NOMO-1 treated with dmso at 0.1 percent for 144 hours (cell line): ENCODE measurements at regions not wholly inside any gene's neighbourhood (a gene's known extent, or its start where the extent isn't known, plus 50 kb on each side); places are given as distances from the start of the nearest gene placed in this dataset.
"Not testable (repeated sequence)": the region's sequence is repeated elsewhere in the genome, so short reads cannot be mapped to it uniquely, and the experiment has no call there.

Experiments
- DNase-seq: peaks from one replicate; lab custom pipeline; 2025; ENCODE audit not compliant: unreplicated experiment; lab: John Stamatoyannopoulos, UW

GRCh38 chr6:15742013-15742412 is 79.2 kb upstream of the DTNBP1 start:
- DNase-seq = not testable (repeated sequence)

- DNase-seq = no peak
Observed at GRCh38 chr6:15741405-15741804, 78.6 kb upstream of the DTNBP1 start.

DNA sequence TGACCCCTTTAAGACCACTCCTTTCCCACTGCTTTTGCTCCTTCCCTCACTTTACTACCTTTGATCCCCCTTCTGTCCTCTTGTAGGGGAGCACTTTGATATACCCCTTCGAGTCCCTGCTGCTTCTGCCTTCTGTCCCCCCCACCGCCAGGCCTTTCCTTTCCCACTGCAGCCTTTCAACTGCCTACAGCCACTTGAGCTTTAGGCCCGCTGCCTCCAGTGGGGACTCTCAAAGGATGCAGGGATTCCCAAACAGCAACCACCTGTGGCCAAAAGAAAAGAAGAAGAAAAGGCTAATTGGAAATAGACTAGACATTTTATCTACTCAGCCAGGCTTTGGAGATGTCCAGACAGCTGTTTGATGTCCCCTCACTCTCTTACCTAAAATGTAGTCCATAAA is 77.0 kb upstream of the DTNBP1 start:
- DNase-seq = no peak

GRCh38 chr6:15739353-15739752 is 76.5 kb upstream of the DTNBP1 start:
- no peak for DNase-seq

- not testable (repeated sequence) for DNase-seq
Observed at GRCh38 chr6:15738195-15738594, 75.4 kb upstream of the DTNBP1 start.

- DNase-seq = no peak
Observed at GRCh38 chr6:15736297-15736696, 73.5 kb upstream of the DTNBP1 start.

- no peak for DNase-seq
Observed at GRCh38 chr6:15735567-15736265, 72.9 kb upstream of the DTNBP1 start.

GRCh38 chr6:15734118-15734897 is 71.5 kb upstream of the DTNBP1 start:
- no peak for DNase-seq

DNA sequence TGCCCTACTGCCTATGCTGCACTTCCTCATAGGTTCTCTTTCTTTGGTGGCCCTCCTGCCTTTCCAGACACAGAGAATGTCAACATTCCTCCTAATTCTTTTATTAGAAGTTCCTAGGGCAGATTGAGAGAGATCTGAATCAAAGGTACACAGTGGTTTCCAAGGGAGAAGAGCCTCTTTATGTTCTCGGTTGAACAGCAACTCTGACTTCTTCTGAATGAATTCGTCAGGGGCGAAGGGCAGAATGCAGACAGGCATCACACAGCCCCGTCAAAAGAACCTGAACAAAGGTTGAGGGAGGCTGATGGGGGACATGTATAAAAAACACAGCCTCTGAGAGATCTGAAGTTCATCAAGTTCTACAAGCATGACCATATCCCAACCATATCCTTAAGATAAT is 68.1 kb upstream of the DTNBP1 start:
- no peak for DNase-seq

DNA sequence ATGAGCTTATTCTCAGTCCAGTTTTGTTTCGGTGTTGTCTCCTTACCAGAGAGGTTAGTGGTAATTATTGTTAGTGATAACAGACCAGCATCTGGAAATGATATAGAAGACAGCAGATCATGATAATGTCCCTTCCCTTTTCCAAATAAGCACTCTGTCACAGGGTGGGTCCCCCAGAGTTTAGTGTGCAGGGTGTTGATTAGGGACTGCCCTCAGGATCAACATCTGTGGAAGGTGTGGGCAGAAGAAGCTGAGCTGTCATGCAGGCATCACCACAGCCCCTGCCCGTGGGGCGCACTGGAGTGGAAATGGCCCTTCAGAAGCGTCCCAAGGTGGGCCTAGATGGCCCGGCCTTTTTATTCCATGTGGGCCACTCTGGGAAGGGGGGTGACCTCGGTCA is 67.6 kb upstream of the DTNBP1 start:
- no peak for DNase-seq

- no peak for DNase-seq
Observed at GRCh38 chr6:15722731-15723130, 59.9 kb upstream of the DTNBP1 start.

DNA sequence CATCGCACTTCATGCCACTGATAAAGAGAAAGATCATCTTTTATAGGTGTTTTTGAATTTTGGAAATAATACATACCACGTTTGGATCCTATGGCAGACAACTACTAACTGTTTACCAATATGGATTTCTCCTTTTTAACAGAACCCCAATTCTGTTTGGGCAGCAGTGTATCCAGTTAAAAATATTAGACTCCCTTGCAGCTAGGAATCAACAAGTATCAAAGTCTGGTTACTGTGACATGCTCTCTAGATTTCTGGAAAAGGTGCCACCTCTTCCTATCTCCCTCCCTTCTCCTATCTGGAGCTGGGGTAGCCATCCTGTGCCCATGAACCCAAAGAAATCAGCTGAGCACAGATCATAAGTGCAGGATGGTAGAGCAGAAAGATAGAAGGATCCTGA is 54.1 kb upstream of the DTNBP1 start:
- DNase-seq = no peak

GRCh38 chr6:15715851-15716250 is 53.0 kb upstream of the DTNBP1 start:
- no peak for DNase-seq

DNA sequence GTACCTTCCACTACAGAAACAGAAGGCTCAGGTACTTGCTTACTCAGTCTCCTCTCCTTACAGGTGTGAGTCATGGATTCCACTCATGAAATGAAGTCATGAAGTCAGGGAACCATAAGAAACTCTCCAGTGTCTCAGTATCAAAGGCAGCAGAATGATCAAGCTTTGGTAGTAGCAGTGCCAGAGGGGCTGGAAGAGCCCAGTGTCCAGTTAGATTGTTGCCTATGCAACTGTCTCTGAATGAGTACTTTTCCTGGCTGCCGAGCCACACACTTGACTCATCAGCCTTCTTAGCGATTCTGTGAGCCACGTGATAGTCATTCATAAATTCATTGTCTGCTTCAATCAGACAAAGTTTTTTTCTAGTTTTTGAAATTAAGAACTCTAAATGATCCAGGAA is 52.2 kb upstream of the DTNBP1 start:
- no peak for DNase-seq

DNA sequence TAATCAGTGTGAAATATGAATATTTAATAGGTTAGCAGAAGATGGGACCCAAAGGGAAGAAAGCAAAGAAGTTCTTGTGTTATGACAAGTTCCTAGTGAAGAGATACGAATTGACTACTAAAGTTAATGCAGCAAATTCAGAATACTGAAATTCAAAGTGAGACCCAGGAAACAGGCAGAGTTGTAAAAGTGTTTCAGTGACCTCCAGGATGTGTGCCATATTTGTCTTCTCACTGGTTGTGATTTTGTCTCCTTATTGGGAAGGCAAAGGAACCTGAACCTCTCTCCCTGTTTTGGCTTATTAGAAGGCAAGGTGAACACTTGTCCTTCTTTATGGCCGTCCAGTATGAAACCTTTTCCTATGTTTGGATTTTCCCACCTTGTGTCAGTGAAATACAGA is 51.8 kb upstream of the DTNBP1 start:
- DNase-seq = no peak

GRCh38 chr6:15713325-15713724 is 50.5 kb upstream of the DTNBP1 start:
- no peak for DNase-seq

- DNase-seq = no peak
Observed at GRCh38 chr6:15712797-15713196, 50.0 kb upstream of the DTNBP1 start.
